GM23338 (cell line): ENCODE measurements at regions not wholly inside any gene's neighbourhood (a gene's known extent, or its start where the extent isn't known, plus 50 kb on each side); places are given as distances from the start of the nearest gene placed in this dataset.

Source experiments
- ATAC-seq: fragments of 200-7000 bp; cut with Tn5 transposase; 3 replicates; pipeline ENCODE4 v1.9.1; 2020
- DNase-seq: peaks from one replicate; pipeline ENCODE4 v3.0.0-alpha.2; 2015; ENCODE audit warnings: low spot score
- H2AFZ ChIP-seq: fragments of 200-600 bp; sonication (generic); 2 replicates; pipeline ENCODE4 v1.8.0; 2016; ENCODE audit warnings: antibody characterized with exemption, mild to moderate bottlenecking, moderate library complexity
- H3F3A ChIP-seq: fragments of 200-600 bp; sonication (generic); replicated peaks from 2 replicates; pipeline ENCODE4 v1.8.0; 2017; ENCODE audit warnings: antibody characterized with exemption, mixed run types, low read depth
- H3K27ac ChIP-seq: fragments of 200-600 bp; sonication (generic); 2 replicates; pipeline ENCODE4 v1.6.1; 2016; ENCODE audit warnings: low read depth
- H3K27me3 ChIP-seq: fragments of 200-600 bp; sonication (generic); 2 replicates; pipeline ENCODE4 v1.8.0; 2016; ENCODE audit warnings: mild to moderate bottlenecking, mixed run types, moderate library complexity; ENCODE audit not compliant: insufficient read depth
- H3K36me3 ChIP-seq: fragments of 200-600 bp; sonication (generic); 2 replicates; pipeline ENCODE4 v1.8.0; 2016; ENCODE audit warnings: mild to moderate bottlenecking; ENCODE audit not compliant: insufficient read depth
- H3K4me1 ChIP-seq: fragments of 200-600 bp; sonication (generic); 2 replicates; pipeline ENCODE4 v1.8.0; 2016; ENCODE audit warnings: mild to moderate bottlenecking, moderate library complexity; ENCODE audit not compliant: insufficient read depth
- H3K4me2 ChIP-seq: fragments of 200-600 bp; sonication (generic); 2 replicates; pipeline ENCODE4 v1.7.1; 2017; ENCODE audit warnings: mixed run types
- H3K4me3 ChIP-seq: fragments of 200-600 bp; sonication (generic); 2 replicates; pipeline ENCODE4 v1.6.1; 2016; ENCODE audit warnings: mixed run types
- H3K79me2 ChIP-seq: fragments of 200-600 bp; sonication (generic); replicated peaks from 2 replicates; pipeline ENCODE4 v1.8.0; 2017; ENCODE audit warnings: mild to moderate bottlenecking; ENCODE audit not compliant: insufficient read depth
- H3K9me2 ChIP-seq: fragments of 200-600 bp; sonication (generic); 2 replicates; pipeline ENCODE4 v1.8.0; 2017; ENCODE audit not compliant: insufficient read depth
- H4K20me1 ChIP-seq: fragments of 200-600 bp; sonication (generic); replicated peaks from 2 replicates; pipeline ENCODE4 v1.8.0; 2017; ENCODE audit warnings: mild to moderate bottlenecking; ENCODE audit not compliant: insufficient read depth
- H3K27ac Mint-ChIP-seq: 2 replicates; pipeline ENCODE4 v1.8.0; 2020; ENCODE audit warnings: inconsistent platforms, mild to moderate bottlenecking, moderate library complexity, mixed read lengths
- H3K27me3 Mint-ChIP-seq: 3 replicates; pipeline ENCODE4 v1.8.0; 2022; ENCODE audit warnings: low read depth, mild to moderate bottlenecking, moderate library complexity, mixed read lengths, inconsistent platforms; ENCODE audit not compliant: insufficient read depth, poor library complexity
- H3K36me3 Mint-ChIP-seq: 3 replicates; pipeline ENCODE4 v1.8.0; 2021; ENCODE audit warnings: low read depth, mild to moderate bottlenecking, inconsistent platforms, moderate library complexity, mixed read lengths
- H3K4me1 Mint-ChIP-seq: 3 replicates; pipeline ENCODE4 v1.8.0; 2020; ENCODE audit warnings: mild to moderate bottlenecking, inconsistent platforms, mixed read lengths
- H3K4me3 Mint-ChIP-seq: 3 replicates; pipeline ENCODE4 v1.8.0; 2021; ENCODE audit warnings: moderate library complexity, mild to moderate bottlenecking, inconsistent platforms, mixed read lengths
- H3K9me3 Mint-ChIP-seq: 3 replicates; pipeline ENCODE4 v1.8.0; 2020; ENCODE audit warnings: moderate library complexity, mild to moderate bottlenecking, inconsistent platforms, mixed read lengths
- CREB1 ChIP-seq: fragments of 250-450 bp; sonication (Bioruptor Pico); IDR thresholded peaks from 2 replicates; pipeline ENCODE4 v1.5.0; 2020; ENCODE audit warnings: low read depth, mild to moderate bottlenecking, moderate library complexity
- EZH2 ChIP-seq: fragments of 200-600 bp; sonication (generic); IDR thresholded peaks from one replicate; pipeline ENCODE4 v1.8.0; 2017; ENCODE audit warnings: antibody characterized with exemption, mild to moderate bottlenecking, low read depth; ENCODE audit not compliant: unreplicated experiment
- EZH2phosphoT487 ChIP-seq: fragments of 200-600 bp; sonication (generic); IDR thresholded peaks from one replicate; pipeline ENCODE4 v1.8.1; 2018; ENCODE audit warnings: antibody characterized with exemption; ENCODE audit not compliant: unreplicated experiment
- JUNB ChIP-seq: IDR thresholded peaks from one replicate; pipeline ENCODE4 v1.6.1; 2016; ENCODE audit warnings: antibody characterized with exemption; ENCODE audit not compliant: unreplicated experiment
- NANOG ChIP-seq: IDR thresholded peaks from 2 replicates; pipeline ENCODE4 v1.6.1; 2016; ENCODE audit warnings: antibody characterized with exemption, borderline replicate concordance
- POLR2AphosphoS5 ChIP-seq: IDR thresholded peaks from 2 replicates; pipeline ENCODE4 v1.6.1; 2016; ENCODE audit warnings: antibody characterized with exemption, low read depth
- STAT1 ChIP-seq: IDR thresholded peaks from one replicate; pipeline ENCODE4 v1.6.1; 2016; ENCODE audit warnings: antibody characterized with exemption; ENCODE audit not compliant: unreplicated experiment
- ZNF114 ChIP-seq: fragments of 250-450 bp; sonication (Bioruptor Pico); IDR thresholded peaks from 2 replicates; pipeline ENCODE4 v1.5.0; 2020; ENCODE audit warnings: mild to moderate bottlenecking, moderate library complexity
- ZNF331 ChIP-seq: fragments of 250-450 bp; sonication (Bioruptor Pico); IDR thresholded peaks from 2 replicates; pipeline ENCODE4 v1.5.0; 2020; ENCODE audit warnings: low read depth, mild to moderate bottlenecking, moderate library complexity
- TF ChIP-seq, protein P1 (sequence below): IDR thresholded peaks from one replicate; pipeline ENCODE4 v1.6.1; 2018; ENCODE audit warnings: antibody characterized with exemption; ENCODE audit not compliant: unreplicated experiment
- TF ChIP-seq, protein P2 (sequence below), 2 experiments: fragments of 200-600 bp in 1 of 2; sonication (generic) in 1 of 2; conservative IDR thresholded peaks; 2 replicates each; pipeline versions ENCODE4 v1.5.1 to v1.6.1; 2016 to 2017; ENCODE audit warnings: antibody characterized with exemption in 2 of 2, low read depth in 2 of 2, mild to moderate bottlenecking in 2 of 2, moderate library complexity in 1 of 2
- TF ChIP-seq, protein P3 (sequence below): IDR thresholded peaks from 2 replicates; pipeline ENCODE4 v1.6.1; 2016; ENCODE audit warnings: antibody characterized with exemption
- TF ChIP-seq, protein P4 (sequence below): fragments of 250-450 bp; sonication (Bioruptor Pico); IDR thresholded peaks from 2 replicates; pipeline ENCODE4 v1.5.0; 2020; ENCODE audit warnings: mild to moderate bottlenecking, moderate library complexity

DNA sequence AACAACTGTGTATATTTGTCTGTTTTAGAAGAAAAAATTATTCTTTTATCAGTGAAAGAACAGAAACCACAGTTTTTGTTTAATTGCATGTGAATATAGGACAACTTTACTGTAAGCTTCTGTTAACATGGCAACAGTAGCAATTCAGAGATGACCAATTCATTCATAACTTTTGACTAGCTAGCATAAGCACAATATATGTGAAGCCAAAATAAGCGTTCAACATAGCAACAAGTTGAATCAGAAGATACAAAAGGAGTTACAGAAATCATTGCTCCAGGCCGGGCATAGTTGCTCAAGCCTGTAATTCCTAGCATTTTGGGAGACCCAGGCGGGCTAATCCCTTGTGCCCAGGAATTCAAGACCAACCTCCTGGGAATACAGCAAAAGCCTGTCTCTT is 197.1 kb upstream of the GPC6 start:
- H3K79me2 ChIP-seq: no peaks in the 10 kb centered on the region
- no peak for TF ChIP-seq JUNB
- TF ChIP-seq, protein P1, sequence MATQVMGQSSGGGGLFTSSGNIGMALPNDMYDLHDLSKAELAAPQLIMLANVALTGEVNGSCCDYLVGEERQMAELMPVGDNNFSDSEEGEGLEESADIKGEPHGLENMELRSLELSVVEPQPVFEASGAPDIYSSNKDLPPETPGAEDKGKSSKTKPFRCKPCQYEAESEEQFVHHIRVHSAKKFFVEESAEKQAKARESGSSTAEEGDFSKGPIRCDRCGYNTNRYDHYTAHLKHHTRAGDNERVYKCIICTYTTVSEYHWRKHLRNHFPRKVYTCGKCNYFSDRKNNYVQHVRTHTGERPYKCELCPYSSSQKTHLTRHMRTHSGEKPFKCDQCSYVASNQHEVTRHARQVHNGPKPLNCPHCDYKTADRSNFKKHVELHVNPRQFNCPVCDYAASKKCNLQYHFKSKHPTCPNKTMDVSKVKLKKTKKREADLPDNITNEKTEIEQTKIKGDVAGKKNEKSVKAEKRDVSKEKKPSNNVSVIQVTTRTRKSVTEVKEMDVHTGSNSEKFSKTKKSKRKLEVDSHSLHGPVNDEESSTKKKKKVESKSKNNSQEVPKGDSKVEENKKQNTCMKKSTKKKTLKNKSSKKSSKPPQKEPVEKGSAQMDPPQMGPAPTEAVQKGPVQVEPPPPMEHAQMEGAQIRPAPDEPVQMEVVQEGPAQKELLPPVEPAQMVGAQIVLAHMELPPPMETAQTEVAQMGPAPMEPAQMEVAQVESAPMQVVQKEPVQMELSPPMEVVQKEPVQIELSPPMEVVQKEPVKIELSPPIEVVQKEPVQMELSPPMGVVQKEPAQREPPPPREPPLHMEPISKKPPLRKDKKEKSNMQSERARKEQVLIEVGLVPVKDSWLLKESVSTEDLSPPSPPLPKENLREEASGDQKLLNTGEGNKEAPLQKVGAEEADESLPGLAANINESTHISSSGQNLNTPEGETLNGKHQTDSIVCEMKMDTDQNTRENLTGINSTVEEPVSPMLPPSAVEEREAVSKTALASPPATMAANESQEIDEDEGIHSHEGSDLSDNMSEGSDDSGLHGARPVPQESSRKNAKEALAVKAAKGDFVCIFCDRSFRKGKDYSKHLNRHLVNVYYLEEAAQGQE: no peak
- TF ChIP-seq, protein P2, sequence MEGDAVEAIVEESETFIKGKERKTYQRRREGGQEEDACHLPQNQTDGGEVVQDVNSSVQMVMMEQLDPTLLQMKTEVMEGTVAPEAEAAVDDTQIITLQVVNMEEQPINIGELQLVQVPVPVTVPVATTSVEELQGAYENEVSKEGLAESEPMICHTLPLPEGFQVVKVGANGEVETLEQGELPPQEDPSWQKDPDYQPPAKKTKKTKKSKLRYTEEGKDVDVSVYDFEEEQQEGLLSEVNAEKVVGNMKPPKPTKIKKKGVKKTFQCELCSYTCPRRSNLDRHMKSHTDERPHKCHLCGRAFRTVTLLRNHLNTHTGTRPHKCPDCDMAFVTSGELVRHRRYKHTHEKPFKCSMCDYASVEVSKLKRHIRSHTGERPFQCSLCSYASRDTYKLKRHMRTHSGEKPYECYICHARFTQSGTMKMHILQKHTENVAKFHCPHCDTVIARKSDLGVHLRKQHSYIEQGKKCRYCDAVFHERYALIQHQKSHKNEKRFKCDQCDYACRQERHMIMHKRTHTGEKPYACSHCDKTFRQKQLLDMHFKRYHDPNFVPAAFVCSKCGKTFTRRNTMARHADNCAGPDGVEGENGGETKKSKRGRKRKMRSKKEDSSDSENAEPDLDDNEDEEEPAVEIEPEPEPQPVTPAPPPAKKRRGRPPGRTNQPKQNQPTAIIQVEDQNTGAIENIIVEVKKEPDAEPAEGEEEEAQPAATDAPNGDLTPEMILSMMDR (conservative IDR thresholded peaks at IDR 0.05; ENCODE audit: low read depth in 2 of 2): no peak
- TF ChIP-seq, protein P3, sequence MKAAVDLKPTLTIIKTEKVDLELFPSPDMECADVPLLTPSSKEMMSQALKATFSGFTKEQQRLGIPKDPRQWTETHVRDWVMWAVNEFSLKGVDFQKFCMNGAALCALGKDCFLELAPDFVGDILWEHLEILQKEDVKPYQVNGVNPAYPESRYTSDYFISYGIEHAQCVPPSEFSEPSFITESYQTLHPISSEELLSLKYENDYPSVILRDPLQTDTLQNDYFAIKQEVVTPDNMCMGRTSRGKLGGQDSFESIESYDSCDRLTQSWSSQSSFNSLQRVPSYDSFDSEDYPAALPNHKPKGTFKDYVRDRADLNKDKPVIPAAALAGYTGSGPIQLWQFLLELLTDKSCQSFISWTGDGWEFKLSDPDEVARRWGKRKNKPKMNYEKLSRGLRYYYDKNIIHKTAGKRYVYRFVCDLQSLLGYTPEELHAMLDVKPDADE: no peak
- TF ChIP-seq NANOG: no peak
- TF ChIP-seq ZNF331 (CRISPR knock-in tag): no peak
- TF ChIP-seq POLR2AphosphoS5: no peak
- TF ChIP-seq ZNF114 (CRISPR knock-in tag): no peak
- no peak for TF ChIP-seq CREB1 (CRISPR knock-in tag)
- no peak for TF ChIP-seq EZH2phosphoT487
- TF ChIP-seq, protein P4, sequence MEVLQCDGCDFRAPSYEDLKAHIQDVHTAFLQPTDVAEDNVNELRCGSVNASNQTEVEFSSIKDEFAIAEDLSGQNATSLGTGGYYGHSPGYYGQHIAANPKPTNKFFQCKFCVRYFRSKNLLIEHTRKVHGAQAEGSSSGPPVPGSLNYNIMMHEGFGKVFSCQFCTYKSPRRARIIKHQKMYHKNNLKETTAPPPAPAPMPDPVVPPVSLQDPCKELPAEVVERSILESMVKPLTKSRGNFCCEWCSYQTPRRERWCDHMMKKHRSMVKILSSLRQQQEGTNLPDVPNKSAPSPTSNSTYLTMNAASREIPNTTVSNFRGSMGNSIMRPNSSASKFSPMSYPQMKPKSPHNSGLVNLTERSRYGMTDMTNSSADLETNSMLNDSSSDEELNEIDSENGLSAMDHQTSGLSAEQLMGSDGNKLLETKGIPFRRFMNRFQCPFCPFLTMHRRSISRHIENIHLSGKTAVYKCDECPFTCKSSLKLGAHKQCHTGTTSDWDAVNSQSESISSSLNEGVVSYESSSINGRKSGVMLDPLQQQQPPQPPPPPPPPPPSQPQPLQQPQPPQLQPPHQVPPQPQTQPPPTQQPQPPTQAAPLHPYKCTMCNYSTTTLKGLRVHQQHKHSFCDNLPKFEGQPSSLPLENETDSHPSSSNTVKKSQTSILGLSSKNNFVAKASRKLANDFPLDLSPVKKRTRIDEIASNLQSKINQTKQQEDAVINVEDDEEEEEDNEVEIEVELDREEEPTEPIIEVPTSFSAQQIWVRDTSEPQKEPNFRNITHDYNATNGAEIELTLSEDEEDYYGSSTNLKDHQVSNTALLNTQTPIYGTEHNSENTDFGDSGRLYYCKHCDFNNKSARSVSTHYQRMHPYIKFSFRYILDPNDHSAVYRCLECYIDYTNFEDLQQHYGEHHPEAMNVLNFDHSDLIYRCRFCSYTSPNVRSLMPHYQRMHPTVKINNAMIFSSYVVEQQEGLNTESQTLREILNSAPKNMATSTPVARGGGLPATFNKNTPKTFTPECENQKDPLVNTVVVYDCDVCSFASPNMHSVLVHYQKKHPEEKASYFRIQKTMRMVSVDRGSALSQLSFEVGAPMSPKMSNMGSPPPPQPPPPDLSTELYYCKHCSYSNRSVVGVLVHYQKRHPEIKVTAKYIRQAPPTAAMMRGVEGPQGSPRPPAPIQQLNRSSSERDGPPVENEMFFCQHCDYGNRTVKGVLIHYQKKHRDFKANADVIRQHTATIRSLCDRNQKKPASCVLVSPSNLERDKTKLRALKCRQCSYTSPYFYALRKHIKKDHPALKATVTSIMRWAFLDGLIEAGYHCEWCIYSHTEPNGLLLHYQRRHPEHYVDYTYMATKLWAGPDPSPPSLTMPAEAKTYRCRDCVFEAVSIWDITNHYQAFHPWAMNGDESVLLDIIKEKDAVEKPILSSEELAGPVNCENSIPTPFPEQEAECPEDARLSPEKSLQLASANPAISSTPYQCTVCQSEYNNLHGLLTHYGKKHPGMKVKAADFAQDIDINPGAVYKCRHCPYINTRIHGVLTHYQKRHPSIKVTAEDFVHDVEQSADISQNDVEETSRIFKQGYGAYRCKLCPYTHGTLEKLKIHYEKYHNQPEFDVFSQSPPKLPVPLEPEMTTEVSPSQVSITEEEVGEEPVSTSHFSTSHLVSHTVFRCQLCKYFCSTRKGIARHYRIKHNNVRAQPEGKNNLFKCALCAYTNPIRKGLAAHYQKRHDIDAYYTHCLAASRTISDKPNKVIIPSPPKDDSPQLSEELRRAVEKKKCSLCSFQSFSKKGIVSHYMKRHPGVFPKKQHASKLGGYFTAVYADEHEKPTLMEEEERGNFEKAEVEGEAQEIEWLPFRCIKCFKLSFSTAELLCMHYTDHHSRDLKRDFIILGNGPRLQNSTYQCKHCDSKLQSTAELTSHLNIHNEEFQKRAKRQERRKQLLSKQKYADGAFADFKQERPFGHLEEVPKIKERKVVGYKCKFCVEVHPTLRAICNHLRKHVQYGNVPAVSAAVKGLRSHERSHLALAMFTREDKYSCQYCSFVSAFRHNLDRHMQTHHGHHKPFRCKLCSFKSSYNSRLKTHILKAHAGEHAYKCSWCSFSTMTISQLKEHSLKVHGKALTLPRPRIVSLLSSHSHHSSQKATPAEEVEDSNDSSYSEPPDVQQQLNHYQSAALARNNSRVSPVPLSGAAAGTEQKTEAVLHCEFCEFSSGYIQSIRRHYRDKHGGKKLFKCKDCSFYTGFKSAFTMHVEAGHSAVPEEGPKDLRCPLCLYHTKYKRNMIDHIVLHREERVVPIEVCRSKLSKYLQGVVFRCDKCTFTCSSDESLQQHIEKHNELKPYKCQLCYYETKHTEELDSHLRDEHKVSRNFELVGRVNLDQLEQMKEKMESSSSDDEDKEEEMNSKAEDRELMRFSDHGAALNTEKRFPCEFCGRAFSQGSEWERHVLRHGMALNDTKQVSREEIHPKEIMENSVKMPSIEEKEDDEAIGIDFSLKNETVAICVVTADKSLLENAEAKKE (CRISPR knock-in tag): no peak
- no peak for TF ChIP-seq EZH2
- no peak for TF ChIP-seq STAT1
- peak overlapping the region; percentile 19; the same call in 1 of the 2 replicates for H2AFZ ChIP-seq
- H3K4me2 ChIP-seq: no peak overlapping the region
- DNase-seq: no peak
- Mint-ChIP-seq H3K9me3 (no peaks in the 10 kb centered on the region), H3K27ac (no peak overlapping the region), H3K27me3 (no peaks in the 10 kb centered on the region), H3K4me1 (peaks cover 5% of the 10 kb centered on the region), H3K36me3 (no peaks in the 10 kb centered on the region), H3K4me3 (no peak overlapping the region)
- ATAC-seq: no peak
- H3K9me2 ChIP-seq: no peaks in the 10 kb centered on the region
- H3K27me3 ChIP-seq: no peaks in the 10 kb centered on the region
- no peaks in the 10 kb centered on the region for H3K4me1 ChIP-seq
- no peak overlapping the region for H3K4me3 ChIP-seq
- no peak overlapping the region for H3K27ac ChIP-seq
- no peaks in the 10 kb centered on the region for H3F3A ChIP-seq
- no peaks in the 10 kb centered on the region for H3K36me3 ChIP-seq
- H4K20me1 ChIP-seq: no peaks in the 10 kb centered on the region
